HG03045 (cell line): ENCODE measurements at regions not wholly inside any gene's neighbourhood (a gene's known extent, or its start where the extent isn't known, plus 50 kb on each side); places are given as distances from the start of the nearest gene placed in this dataset.
"Not testable (repeated sequence)": the region's sequence is repeated elsewhere in the genome, so short reads cannot be mapped to it uniquely, and the experiment has no call there.

Experiments used
- ATAC-seq: cut with Tn5 transposase; IDR thresholded peaks from one replicate; pipeline ENCODE4 v1.9.1; 2021; ENCODE audit warnings: mild to moderate bottlenecking, moderate library complexity; ENCODE audit not compliant: unreplicated experiment

DNA sequence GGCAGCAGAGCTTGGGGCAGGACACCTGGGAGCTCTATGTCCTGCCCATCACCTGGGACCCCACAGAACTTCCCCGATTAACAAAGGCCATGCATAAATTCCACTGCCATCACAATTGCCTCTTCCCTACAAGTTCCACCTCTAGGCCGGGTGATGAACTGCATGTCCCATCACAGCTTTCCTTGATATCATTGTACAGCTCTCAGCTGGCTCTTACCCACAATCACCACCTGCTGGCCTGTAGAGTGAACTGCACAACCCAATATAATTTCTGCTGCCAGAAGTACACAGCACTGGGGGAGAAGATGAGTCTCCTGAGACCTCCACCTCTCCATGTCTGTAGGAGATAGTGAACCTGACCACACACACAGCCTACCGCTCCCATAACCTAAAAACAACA, 285.0 kb upstream of the AADAT start:
- peak; percentile 95 for ATAC-seq

DNA sequence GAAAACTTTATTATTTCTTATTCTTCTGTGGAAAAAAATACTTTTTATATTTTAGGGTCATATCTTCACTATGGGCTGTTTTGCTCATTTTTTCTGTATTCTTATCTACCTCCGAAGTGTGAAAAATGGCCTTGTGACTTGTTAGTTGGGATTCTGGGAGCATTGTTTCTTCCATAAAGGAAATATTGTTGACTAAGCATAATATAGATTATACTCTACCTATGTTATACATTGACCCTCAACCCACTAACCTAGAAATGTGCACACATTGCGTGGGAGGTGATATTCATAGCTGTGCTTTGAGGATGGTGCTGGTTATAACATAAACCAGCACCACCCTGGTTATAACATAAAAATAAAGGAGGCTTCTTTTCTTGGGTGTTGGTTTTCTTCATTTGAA, 259.2 kb upstream of the AADAT start:
- no peak for ATAC-seq

DNA sequence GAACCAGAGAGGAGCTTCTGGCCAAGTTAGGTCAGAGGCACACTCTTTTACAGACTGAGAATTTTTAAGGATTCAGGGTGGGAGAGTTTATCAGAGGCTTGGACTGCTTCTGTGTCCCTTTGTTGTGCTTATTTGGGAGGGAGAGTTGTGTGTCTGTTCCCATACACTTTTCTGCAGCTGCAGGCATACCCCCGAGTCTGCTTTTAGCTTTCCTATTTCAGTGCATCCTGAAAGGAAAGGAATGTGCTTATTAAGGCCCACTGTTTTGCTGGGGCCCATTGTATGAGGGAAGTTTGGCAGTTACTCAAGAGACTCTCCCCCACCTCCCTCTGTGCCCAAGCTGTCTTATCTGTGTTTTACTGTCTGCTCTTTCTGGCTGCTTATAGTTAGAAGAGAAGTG, 257.4 kb upstream of the AADAT start:
- ATAC-seq, result not testable (repeated sequence)

DNA sequence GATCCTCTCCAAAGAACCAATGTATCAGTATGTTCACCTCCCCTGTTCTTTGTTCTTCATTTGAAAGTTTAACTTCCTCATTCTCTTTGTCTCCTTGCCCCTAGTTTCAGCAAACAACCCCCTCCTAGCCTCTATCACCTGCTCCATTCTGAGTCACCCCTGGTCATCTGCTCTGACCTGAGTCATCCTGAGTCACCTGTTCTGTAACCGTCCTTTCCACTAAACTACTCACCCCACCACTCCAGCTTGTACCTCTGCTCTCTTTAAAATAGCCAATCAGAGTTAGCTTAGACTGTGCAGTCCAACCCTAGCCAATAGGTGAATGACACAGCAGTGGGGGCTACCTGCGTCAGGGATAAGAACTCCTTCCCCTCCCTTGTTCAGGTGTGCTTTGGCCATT, 249.8 kb upstream of the AADAT start:
- no peak for ATAC-seq

DNA sequence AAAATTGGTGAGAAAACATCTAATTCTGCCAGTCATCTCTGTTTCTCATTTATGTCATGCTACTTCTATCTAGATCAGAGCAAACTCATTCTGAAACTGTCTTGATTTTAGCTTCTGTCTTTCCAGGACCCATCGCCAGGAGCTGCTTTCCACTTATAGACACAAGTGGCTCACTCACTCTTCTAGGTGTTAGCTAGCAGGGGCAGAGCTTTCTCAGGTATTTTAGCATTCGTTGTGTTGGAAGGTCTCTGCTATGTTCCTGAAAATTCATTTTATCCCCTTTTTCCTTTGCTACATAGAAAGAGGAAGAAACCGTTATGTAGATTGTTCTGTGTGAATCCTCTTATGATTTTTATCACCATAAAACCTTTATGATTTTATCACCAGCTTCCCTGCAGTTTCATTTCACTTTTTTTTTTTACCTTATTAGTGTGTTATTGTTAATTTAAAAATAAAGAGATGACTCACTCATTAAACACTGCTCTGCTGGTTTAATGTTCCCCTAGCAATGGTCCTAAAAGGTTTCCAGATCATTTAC, 246.6 kb upstream of the AADAT start:
- peak; percentile 90 for ATAC-seq

DNA sequence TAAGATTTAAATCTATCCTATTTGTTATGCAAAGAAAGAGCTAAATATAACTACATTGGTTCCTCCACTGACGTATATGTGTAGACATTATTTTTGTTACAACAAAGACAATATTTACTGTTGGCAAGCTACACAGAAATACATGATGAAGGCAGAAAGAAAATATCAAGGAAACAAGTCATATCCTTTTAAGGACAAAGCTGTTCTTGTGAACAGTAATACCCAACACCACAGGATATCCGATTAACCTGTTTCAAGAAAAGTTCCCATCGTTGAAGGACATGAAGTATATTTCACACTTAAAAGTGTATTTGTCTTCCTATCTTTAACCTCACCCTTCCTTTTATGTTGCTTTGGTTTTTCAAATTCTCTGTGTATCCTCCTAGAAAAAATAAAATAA, 235.8 kb upstream of the AADAT start:
- ATAC-seq, result no peak

DNA sequence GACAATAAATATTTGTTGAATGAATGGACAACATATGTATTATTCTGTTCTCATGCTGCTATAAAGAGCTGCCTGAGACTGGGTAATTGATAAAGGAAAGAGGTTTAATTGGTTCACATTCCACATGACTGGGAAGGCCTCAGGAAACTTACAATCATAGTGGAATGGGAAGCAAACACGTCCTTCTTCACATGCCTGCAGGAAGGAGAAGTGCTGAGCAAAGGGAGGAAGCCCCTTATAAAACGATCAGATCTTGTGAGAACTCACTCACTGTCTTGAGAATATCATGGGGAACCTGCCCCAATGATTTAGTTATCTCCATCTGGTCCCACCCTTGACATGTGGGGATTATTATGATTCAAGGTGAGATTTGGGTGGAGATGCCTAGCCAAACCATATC, 233.9 kb upstream of the AADAT start:
- ATAC-seq, result no peak

DNA sequence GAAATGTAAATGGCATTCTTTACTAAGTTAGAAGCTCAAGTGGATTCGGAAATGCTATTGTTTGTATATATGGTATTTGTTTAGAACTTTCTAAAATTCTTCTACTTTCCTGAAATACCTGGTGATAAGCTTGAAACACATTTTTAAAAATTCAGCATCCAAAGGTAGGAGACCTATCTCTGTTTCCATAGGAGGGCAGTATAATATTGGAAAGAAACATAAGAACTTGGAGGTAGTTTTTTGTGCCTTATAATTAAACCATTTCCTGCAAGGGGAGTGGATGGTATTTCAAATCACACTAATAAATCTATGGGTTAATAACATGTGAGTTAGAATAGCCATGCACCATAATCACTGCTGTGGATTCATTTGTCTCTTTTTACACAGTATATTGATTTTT, 217.4 kb upstream of the AADAT start:
- no peak for ATAC-seq

DNA sequence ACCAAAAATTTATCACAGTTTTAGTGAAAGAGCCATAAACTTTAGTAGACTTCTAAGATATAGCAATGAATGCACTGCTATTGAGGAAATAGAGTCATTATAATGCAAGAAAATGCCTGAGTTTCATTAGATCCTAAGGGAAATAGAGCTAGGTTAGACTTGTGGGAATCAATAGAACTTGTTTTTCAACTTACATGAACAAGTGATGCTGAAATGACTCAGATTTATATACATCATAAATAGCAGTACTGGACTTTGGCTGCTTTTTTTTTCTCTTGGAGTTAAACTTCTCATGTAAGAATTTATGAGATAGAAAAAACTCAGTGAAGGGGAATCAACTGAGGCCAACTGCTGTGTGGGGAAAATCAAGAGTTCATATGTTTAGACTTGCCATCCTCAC, 216.5 kb upstream of the AADAT start:
- ATAC-seq, result no peak

DNA sequence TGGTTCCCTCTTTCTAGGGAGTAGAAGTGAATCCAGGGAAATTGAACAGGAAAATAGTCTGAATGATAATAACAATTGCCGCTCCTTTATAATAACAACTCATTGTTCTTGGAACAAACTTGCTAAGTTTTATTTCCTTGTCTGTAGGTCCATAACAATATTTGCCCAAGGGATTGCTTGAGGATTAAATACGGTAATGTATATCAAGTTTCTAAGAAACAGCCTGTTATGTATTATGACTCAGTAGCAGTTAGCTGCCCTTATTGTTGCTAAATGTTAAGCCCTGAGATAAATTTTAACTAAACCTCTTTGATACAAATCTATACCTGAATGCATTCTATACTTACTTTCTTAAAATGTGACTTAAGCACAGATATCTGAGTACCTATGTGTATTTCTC, 215.9 kb upstream of the AADAT start:
- ATAC-seq, result no peak

DNA sequence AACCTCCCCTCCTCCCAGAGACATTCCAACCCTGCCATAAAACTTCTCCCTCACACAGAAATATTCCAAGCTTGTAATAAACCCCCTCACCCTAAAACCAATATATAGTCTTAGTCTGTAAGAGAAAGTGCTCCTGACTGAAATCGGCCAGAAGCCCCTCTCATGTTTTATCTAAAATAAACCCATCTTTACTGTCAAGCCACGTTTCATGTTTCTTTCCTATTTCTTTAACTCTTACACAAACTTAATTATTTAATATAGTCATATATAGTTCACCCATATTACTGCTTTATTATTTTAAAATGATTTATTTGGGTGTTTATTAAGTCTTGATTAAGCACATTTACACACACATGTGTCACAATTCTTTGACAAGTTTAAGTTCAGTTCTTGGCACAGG, 191.3 kb upstream of the AADAT start:
- ATAC-seq, result no peak

DNA sequence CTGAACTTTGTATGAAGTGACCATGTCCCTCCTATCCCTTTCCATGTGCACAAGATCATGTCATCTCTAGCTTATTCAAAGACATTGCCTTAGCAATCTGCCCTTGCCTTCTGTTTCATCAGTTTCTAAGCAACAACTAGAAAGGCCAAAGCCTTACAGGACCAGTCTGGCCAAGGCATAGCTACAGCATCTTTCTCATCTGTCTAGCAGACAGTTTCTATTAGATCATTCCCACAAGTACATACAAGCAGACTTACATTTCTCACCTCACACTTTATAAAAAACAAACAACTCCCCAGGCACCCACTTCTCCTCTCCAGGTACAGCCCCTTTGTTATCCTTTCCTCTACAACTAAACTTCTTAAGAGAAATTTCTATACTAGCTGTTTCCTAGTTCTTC, 188.7 kb upstream of the AADAT start:
- ATAC-seq, result no peak

DNA sequence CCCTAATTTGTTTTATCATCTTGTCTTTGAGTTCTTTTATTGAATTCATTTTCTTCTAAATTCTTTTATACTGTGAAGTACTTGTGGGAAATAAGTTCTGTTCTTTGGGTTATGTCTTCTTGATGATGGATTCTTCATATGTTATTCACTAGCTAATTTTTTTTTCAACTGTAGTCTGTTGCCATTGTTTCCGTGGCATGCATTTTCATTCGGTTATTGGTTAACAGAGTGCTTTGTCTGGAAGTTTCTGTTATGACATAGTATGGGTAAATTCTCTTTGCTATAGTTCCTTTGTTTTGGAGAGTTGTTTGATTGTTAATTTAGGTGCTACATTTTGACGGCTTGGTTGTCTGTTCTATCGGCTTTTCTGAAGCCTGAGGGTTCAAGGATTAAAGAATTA, 184.9 kb upstream of the AADAT start:
- ATAC-seq, result no peak

DNA sequence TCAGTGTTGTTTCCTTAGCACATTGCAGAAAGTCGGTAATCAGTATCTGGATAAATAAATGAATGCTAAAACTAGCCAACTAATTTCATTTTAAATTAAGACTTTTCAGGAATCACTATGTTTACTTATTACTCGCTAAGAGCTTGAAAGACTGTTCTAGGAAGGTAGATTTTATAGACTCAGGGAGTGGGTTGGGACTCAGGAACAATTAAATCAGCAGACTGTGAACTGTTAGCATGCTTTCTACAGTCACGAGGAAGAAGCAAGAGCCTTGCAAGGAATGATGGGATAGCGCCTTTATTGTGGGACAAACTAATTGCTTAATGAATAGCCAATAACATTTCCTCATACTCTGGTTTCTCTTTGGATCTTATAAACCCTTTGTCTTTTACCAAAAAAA, 183.2 kb upstream of the AADAT start:
- no peak for ATAC-seq

DNA sequence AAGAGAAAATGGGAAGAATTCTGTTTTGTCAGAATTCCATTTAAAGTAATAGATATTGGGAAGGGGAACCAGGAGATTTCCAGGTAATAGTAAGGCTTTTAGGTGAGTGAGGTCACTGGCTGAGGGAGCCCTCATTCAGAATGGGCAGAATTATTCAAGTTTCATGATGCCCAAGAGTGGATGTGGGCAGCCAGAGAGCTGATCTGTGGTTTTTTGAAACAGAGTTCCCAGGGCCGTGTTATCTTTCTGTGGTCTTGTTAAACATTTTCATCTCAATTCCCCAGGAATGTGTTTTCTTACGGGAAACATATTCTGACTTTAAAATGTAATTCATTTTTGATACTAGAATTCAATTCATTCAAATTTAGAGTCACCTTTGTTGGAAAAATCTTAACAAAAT, 182.0 kb upstream of the AADAT start:
- no peak for ATAC-seq

DNA sequence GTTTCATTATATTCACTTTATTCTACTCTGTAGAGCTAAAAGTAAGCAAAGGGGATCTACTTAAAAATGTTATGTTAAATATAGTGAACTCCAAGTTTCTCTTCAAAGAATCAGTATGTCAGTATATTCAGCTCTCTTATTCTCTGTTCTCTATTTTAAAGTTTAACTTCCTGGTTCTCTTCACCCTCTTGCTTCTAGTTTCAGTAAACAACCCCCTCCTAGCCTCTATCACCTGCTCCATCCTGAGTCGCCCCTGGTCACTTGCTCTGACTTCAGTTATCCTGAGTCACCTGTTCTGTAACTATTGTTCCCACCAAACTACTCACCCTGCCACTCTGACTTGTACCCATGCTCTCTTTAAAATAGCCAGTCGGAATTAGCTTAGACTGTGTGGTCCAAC, 180.9 kb upstream of the AADAT start:
- ATAC-seq, result no peak

DNA sequence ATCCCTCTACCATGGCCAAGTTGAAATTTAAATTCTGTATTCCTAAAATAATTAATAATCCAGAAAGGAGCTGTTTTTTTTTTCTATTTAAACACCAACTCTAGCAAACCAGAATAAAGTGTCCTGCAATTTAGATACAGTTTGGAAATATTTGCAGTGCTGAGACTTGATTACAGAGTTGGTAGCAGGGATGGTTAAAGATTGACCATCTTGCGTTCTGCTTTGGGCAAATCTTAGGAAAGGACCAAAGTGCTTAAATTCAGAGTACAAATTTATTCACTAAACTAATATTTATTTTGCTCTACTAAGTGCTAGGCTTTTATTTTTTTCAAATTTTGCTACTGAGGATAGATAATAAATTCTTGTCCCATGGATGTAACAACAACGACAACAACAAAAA, 180.2 kb upstream of the AADAT start:
- no peak for ATAC-seq

DNA sequence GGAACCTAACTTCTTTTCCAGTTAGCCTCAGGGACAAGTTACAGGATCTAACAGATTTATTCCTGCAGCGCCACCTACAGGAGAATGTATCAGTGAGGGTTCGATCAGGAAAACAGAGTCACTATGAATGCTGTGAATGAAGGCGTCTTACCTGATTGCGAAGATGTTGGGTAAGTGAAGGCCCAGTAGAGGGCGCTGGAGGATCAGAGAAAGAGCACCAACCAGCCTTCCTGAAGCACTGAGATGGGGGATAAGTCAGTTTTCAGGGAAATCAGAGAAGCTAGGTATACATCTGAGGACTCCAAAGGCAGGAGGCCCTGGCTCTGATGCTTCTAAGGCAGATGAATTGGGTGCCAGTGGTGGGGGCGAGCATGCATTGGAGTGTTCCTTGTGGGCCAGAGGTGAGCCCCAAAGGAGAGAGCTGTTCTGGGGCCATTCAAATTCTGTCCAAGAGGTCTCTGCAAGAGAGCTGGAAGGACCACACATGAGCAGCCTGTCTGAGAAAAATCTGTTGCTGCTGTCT, 169.9 kb upstream of the AADAT start:
- peak; percentile 98 for ATAC-seq

DNA sequence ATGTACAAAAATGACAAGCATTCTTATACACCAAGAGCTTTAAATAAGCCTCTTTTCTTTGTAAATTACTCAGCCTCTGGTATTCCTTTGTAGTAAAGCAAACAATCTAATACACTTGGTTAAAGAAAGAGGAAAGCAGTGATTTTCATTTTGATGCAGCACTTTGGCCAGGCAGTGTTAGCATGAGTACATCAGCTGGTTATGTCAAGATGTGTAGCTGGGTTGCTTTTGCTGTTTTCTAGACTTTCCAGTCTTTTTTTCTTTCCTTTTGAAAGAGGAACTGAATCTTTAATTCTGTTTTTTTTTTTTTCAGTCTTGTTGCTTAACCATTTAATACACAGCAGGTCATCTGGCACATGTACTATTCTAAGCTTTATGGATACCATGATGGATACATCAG, 167.1 kb upstream of the AADAT start:
- no peak for ATAC-seq

DNA sequence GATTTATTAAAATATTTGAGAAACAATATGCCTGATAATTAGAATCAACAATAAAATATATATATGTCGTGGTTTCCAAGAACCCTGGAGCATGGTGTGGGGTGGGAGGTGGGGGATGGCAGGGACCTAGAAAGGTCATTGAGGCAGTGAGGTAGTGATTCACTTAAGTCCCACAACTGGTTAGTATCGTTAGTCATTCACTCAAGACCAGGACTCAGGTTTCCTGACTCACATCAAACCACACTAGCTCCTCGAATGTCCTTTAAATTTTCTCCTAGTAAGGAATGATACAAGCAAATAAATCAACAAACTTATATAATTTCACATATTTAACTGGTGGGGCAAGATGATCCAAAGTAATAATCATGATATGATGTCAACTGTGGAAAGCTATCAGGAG, 158.8 kb upstream of the AADAT start:
- ATAC-seq, result no peak

DNA sequence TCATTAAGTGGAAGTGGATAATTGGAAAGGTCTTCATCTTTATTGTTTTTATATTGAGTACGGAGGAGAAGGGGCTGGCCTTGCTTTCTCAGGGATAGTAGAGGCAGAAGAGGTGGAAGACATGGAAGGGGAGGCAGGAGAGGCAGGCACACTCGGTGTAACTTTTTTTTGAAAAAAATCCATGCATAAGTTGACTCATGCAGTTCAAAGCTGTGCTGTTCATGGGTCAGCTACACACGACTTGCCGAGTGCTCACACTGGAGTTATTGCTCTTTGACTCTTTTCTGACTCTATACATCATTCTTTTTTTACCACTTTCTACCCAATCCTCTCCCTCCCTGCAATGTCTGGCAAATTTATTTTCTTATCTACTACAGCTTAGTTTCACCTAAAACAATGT, 158.3 kb upstream of the AADAT start:
- ATAC-seq, result no peak

DNA sequence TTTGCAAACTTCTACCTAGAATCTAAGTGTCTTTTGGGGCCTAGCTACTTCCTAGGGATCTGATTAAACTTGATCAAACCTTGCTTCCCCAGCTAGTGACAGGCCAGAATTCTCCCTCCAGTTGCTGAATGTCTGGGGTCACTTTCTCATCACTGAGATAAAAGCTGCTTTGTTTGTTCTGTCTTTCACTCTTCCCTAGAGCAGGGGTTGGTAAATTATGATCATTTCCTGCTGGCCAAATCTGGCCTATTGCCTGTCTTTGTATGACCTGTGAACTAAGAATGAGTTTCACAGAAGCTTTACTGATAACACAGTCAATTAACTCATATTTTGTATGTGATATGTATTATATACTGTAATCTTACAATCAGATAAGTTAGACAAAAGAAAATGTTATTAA, 157.8 kb upstream of the AADAT start:
- ATAC-seq, result no peak

DNA sequence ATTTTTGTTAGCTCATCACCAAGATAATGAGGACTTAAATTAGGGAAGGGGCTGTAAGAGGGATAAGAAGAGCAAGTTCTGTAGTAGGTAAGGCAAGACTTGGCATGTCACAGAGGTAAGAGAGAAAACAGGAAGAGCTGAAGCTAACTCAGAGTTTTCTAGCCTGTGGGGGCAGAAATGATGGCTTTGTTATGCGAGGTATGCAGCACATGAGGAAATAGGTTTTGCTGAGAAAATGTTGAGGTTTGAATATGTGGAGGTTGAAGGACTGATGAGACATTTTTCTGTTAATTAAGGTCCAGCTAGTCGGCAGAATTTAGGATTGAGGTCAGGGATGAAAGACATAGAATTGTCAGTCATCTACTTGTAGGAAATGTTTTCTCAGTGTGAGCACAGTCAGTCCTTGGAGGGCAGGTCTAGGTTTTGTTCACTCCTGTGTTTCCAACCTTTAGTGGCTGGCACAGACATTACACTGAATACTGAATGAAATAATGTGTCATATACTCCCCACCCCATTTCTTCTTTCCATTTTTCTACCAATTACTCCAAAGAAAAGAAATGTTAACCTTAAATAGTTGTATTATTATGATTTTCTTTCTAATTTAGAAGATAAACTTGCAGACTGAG, 154.0 kb upstream of the AADAT start:
- no peak for ATAC-seq
